Stimulated activated CD8-positive, alpha-beta memory T cell treated with anti-CD3 and anti-CD28 coated beads, Interleukin-7, amount 100 ng/mL, for 48 hours (primary cell): ENCODE measurements at regions not wholly inside any gene's neighbourhood (a gene's known extent, or its start where the extent isn't known, plus 50 kb on each side); places are given as distances from the start of the nearest gene placed in this dataset.
"Not testable (repeated sequence)": the region's sequence is repeated elsewhere in the genome, so short reads cannot be mapped to it uniquely, and the experiment has no call there.

Experiments used
- DNase-seq, 2 donors: peaks; one replicate each; pipeline ENCODE4 v3.0.0-alpha.2; 2020; ENCODE audit warnings: low read depth in 1 of 2; ENCODE audit errors: extremely low read depth in 1 of 2

DNA sequence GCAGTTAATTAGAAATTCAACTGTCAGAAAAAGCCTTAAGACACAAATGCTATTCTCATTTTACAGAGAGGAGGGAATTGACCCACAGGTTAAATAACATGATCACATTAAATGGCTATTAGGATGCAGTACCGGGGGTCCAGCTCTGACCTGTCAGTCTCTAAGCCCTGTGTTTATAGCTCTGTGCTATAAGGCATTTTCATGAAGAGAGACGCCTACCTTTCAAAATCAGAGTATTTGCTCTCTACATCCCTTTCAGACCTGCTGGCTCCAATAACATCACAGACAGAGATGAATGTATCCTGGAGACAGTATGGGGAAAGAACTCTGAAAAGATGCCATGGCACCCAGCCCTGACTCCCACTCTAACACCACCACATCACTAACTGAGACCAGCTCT, 189.9 kb upstream of the PRSS58 start:
- no peak for DNase-seq

DNA sequence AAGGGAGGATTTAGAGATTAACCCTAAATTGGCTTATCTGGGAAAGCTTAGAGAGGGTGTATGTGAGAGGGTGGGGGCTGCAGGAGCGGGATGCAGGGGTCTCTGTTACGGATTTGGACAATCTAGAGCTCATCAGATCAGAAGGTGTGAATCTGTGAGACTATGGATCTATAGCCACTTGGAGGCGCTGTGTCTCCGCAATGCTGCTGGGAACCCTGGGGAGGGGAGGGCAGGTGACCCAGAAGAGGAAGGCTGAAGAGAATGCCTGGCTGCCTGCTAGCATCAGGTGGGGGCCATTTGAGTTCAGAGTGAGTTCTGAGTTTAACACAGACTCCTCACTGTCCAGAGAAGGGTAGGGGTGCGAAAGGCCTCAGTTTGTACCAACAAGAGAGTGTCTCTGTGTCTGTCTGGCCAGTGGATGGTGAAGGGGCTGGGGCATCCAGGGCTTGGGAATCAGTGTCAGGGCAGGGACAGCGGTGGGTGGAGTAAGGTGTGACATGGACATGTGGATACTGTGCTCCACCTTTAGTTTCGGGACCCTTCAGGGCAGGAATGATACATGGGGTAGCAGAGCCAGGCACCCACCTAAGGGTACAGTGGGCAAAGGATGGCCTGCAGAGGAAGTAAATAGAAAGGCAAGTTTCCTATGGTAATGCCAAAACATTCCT, 187.3 kb upstream of the PRSS58 start:
- DNase-seq: no peak

DNA sequence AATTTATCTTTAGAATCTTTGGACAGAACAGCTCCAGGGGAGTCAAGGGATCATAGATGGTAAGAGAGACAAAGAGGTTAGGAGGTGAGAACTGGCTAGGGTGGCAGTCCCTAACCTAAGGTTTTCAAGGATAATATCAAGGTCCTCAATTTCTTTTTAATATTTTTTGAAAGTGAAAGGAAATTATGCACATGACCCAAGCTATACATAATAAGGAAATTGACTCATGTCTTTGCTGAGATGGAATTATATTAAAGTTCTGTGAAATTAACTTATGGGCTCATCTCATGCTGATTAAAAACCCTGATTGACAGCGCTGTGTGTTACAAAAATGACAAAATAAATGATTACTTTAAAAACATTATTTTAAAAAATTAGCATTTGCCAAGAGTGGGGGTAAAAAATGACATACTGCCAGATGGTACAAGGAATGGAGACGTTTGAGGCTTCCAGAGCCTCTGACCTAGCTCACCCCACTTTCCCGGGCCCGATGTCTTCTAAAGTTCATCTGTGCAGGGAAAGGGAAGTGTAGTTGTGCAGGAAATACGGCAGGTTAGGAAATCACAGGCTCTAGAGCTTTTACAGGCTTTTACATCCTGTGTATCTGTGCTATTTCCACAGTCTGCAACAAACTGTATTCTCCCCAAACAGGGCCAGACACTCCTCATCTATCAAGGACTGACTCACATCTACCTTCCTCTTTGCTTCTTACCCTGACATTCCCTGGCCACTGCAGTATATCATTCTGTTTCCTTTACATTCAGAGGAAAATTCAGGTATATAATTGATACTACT, 185.6 kb upstream of the PRSS58 start:
- DNase-seq: no peak

DNA sequence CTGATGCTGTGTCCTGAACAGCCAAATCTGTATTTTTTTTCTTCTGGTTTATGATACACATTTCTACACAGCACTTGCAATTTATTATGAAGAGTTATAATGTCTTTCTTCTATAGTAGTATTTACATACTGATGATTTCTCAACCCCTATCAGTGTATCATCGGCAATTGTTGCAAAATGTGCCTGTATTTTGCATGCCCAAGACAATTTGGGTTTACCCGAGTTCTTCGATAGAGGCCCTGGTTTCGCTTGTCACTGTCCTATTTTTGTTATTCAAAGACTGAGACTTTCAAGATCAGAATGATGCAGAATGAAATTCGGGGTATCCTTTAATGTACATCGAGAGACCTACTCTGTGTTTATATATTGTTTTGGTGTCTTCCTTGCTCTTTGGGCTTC, 184.5 kb upstream of the PRSS58 start:
- DNase-seq: no peak

- no peak for DNase-seq
These were observed 183.1 kb upstream of the PRSS58 start for GRCh38 chr7:142440906-142441411.

GRCh38 chr7:142440219-142440905, 182.5 kb upstream of the PRSS58 start:
- DNase-seq: no peak

DNA sequence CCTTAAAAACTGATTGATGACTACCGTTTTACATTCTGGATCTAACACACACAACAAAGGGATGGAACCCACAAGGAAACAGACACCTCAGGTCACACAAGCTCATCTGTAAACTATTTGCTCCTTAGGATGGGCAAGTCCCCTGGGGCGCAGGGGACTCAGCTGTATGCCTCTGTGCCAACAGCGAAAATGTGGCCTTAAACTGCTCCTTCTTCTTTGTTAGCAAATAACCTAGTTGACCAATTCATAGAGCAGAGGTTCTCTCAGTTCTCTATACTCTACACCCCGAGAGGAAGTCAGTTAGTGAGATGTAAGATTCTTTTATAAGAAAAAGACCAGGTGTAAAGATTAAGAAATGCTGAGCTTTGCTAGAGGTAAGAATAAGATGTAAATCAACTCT, 181.9 kb upstream of the PRSS58 start:
- no peak for DNase-seq

- no peak for DNase-seq
These were observed 181.2 kb upstream of the PRSS58 start for GRCh38 chr7:142438923-142439515.

DNA sequence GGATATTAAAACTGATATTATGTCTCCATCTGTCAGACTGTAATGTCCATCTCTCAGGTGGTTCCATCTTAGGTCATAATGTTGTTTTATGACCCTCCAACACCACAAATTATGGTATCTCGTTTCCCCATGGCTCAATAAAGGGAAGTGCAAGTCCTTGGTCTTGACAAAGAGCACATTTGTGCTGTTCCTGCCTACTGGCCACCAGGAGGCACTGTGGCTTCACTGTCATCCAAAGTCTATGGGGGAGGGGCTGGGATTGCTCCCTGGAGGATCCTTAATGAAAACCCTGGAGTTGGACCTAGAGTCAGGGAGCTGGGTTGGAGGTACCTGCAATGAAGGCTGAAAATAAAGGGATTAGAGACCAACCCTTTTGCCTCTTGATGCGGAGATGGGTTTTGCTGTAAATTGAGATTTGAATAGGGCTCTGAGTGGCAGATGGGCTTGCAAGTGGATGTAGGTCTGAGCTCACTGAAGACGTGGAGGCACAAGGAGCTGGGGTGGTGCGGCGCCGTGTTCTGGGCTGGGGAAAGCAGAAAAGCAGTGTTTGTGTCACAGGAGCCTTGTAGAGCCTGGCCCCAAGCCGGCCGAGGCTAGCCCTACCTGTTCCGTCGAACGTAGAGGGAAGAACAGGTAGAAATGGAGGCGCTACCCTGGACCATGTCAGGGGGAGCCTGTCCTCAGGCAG, 180.5 kb upstream of the PRSS58 start:
- DNase-seq: no peak

GRCh38 chr7:142437741-142438140, 179.9 kb upstream of the PRSS58 start:
- DNase-seq: no peak

DNA sequence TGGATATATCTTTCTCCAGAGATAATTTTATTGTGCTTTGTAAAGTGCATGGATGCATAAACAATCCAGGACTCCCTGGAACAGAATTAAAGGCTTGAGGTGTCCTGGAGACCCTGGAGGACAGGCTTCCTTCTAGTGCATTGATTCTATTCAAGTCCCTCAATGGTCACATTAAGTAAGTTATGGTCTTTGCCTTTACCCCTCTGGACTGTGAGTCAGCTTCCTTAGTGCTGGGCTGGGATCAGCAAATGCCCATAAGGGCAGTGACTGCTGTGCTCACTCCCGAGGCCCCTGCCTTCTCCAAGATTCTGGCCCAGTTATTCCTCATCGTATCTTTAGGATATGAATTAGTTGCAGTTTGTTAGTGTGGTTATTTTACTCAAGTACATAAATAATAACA, 178.7 kb upstream of the PRSS58 start:
- no peak for DNase-seq

- not testable (repeated sequence) for DNase-seq
These were observed 177.7 kb upstream of the PRSS58 start for GRCh38 chr7:142435606-142436005.

DNA sequence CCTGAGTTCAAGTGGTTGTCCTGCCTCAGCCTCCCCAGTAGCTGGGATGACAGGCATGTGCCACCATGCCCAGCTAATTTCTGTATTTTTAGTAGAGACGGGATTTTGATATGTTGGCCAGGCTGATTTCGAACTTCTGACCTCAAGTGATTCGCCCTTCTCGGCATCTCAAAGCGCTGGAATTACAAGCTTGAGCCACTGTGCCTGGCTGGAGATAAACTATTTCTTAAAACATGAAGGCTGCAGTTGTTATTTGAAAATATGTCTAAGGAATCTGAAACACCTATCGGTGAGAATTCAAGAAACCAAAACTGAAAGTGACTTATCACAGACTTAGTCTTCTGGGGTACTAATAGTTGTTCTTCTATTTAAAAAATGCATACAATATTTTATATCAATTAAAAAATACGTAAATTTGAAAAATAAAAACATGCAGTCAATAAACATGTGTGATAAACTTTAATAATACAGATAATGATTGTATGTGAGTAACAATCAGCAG, 176.9 kb upstream of the PRSS58 start:
- DNase-seq: no peak

- DNase-seq: not testable (repeated sequence)
These were observed 176.3 kb upstream of the PRSS58 start for GRCh38 chr7:142434133-142434532.

- DNase-seq: no peak
These were observed 174.5 kb upstream of the PRSS58 start for GRCh38 chr7:142432377-142432776.

DNA sequence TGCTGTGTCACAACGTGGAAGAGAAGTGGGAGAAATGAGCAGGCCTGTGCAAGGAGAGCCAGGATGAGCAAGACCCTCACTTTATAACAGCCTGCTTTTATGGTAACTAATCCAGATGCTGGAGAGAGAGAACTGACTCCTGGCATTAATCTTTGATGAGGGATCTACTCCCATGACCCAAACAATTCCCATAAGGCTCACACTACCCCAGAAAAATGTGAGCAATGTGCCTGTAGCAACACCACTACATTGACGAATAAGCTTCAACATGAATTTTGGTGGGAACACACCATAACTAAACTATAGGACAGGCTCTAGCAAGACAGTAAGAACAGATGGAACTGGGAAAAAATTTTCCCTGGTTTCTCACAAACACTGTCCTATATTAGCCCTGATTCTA, 173.6 kb upstream of the PRSS58 start:
- no peak for DNase-seq

- no peak for DNase-seq
These were observed 170.2 kb upstream of the PRSS58 start for GRCh38 chr7:142428094-142428493.

- DNase-seq: no peak
These were observed 167.4 kb upstream of the PRSS58 start for GRCh38 chr7:142425281-142425680.

- DNase-seq: no peak
These were observed 164.8 kb upstream of the PRSS58 start for GRCh38 chr7:142422621-142423020.

DNA sequence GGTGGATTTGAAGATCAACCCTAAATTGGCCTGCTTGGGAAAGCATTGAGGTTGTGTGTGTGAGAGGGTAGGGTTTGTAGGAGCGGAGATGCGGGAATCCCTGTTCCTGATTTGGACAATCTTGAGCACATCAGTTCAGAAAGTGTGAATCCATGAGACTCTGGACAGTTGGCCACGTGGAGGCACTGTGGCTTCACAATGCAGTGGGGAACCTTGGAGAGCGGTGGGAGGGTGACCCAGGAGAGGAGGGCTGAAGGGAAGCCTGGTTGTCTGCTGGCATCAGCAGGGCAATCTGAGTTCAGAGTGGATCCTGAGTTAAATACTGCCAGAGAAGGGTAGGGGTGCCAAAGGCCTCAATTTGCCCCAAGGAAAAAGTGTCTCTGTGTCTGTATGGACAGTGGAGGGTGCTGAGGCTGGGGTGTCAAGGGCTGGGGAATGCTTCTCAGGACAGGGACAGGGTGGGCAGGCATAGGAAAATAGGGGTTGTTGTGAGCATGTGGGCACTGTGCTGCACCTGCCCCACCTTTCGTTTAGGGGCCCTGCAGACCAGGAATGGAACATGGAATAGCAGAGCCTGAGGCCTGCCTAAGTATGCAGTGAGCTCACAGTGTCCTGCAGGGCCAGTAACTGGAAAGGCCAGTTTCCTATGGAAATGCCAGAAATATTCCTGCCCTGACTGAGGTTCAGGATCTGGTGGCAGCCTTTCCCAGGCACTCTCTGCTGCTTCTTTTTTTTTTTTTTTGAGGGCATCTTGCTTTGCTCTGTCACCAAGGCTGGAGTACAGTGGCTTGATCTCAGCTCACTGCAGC, 162.9 kb upstream of the PRSS58 start:
- DNase-seq: no peak
